Cardiac septum (tissue), 1 donor: ENCODE measurements at regions not wholly inside any gene's neighbourhood (a gene's known extent, or its start where the extent isn't known, plus 50 kb on each side); places are given as distances from the start of the nearest gene placed in this dataset.
"Not testable (repeated sequence)": the region's sequence is repeated elsewhere in the genome, so short reads cannot be mapped to it uniquely, and the experiment has no call there.

Experiments used
- DNase-seq: peaks from one replicate; pipeline ENCODE4 v3.0.0-alpha.2; 2020; ENCODE audit warnings: low spot score
- intact Hi-C: fragments of 100-400 bp; cut with DNase I; formaldehyde crosslinking; loops from one replicate; pipeline ENCODE4 v1.14.0; 2022
- donor health status: DM: no; HTN: no; CAD: no.

DNA sequence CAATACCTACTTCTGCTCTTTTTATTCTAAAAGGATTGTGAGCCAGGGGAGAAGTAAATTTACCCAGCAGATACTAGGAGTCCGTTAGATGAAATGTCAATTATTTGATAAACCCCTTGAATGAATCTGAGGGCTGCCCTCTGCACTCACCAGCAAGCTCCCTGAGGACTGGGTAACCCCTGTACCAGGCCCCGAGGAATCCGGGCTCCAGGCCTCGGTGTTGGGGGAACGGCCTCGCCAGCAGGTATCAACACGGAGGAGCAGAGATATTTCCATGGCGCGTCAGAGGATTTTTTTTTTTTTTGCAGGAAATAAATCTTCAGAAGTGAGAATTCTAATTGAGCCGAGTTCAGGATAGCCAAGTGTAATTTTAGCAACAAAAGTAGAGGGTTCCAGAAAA is 1408.8 kb downstream of the BRD1 start:
- intact Hi-C loops, result no loop called here
- no peak for DNase-seq

DNA sequence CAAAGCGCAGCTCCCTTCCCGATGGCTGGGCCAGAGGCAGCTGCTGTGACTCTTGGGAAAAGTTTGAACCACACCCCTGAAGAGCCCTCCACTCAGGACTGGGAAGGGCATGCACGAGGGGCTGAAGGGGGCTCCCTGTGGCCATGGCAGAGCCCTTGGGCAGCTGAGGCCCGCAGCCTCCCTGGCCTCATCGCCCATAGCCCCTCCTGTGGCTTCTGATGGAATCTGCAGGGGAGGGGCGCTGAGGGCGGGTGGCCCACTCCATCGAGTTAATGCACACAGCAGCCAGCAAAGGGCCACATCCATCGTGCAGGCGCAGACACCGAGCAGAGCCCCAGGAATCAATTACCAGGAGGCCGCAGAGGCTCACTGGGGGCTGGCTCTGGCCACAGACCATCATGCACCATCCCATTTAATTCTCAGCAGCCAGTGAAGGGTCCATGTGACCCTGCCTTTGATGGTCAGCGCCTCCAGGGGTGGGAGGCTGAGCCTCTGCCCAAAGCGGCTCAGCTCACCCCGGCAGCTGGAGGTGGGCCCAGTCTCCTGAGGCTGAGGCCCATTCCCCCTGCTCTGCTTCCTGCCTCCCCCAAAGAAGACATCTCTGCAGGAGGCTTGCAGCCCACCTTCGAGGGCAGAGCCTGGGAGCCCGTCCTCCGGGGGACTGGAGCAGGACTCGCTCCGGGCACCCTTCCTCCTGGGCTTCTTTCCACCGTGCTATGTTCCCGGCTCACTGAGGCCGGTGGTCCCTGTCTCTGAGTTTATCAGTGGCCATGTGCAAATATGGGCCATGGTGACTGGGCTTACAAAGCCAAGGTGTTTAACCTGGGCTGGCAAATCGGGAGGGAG is 1410.2 kb downstream of the BRD1 start:
- intact Hi-C loops, result no loop called here

DNA sequence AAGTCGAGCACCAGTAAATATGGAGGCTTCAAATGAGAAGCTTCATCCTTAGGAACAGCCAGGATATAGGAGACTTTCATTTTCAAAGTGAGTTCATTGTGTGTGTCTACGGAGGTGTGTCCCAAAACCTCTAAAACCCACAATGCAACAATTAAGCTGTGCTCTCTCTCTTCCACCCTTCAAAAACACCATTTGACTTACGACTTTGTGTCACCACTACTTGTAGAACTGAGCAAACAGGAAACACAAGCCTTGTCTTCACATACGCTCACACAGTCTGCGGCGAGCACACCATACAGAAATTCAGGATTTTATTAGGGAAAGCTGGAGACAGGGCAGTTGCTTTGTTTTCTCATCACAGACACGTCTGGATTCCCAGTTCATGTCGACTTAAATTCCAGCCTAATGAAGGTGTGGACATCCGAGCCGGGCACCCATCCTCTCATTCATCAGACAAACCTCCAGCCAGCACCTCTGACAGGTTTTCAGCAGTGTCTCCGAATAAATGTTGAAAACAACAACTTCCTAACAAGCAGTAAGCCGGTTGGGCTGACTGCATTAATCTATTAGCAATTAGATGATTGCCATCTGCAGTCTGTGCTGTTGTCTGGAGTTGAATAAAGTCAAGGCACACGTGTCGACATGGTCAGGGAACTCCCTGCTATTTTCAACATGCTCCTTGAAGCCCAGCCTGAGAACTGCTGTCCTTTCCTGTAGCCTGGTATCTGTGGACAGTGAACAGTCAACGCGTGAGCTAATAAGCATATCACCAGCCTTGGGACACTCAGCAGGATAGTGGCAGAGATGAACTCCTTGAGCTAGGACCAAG is 1411.1 kb downstream of the BRD1 start:
- DNase-seq, result peak; percentile 55
- intact Hi-C loops, result no loop called here

More for the DNA sequence above, 1410.2 kb downstream of the BRD1 start:
- peak; percentile 44 for DNase-seq

DNA sequence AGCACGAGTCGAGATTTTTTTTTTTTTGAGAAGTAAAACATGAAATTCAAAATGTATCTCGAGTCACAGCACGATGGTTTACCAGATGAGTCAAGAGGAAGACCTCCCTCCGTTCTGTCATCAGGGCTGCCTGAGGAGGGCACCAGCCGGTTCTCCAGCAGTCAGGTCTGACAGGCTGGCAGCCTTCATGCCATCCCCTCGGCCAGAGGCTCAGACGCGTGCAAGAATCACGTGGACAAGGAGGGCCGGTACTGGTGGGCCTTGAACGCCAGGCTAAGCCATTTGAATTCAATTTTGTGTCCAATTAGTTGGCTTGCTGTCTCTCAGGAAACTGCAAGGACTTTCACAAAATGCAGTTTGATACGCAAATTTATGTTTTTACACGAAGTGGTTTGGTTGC is 1412.2 kb downstream of the BRD1 start:
- intact Hi-C loops, result no loop called here
- peak; percentile 15 for DNase-seq

DNA sequence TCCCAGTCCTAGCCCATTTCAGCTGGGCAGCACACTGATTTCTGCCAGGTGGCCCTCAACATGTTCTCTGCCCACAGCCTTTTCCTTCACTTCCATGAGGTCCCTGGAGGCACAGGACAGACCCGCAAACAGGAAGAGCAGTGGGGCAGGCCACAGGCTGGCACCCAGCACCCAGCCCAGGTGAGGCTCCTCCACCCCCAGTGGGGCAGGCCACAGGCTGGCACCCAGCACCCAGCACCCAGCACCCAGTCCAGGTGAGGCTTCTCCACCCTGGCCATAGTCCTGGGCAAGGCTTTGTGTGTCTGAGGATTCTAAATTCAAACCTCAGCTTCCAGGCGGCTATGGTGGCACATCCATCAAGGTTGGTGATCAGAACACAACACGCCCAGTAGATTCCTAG is 1413.0 kb downstream of the BRD1 start:
- DNase-seq, result no peak
- intact Hi-C loops, result no loop called here

DNA sequence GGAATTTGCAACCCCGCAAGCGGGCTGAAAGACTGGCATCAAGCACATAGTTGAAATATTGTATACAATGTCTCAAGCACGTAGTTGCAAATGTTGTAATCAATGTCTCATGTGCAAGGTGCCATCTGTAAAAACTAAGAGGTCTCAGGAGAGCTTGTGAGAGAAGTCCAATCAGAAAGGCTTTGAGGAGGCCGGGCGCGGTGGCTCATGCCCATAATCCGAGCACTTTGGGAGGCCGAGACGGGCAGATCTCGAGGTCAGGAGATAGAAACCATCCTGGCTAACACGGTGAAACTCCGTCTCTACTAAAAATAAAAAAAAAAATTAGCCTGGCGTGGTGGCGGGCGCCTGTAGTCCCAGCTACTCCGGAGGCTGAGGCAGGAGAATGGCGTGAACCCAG is 1414.7 kb downstream of the BRD1 start:
- intact Hi-C loops, DNase-seq: not testable (repeated sequence)

DNA sequence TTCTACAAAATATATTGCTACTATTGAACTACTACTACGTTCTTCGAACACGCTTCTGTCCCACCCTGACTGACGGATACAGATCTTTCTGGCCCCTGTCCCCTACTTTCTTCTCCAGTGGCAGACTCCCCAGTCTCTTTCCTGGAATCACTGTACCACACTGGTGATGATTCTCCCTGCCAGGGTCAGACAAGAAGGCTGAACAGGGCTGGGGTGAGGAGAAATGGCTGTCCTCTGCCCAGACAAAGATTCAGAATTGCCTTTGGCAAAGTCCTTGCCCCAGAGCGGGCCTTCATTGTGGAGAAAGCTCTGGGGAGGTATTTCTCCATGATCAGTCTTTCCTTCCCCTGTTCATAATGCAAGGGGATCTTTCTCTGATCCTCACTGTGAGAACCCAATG is 1417.1 kb downstream of the BRD1 start:
- intact Hi-C loops, result no loop called here
- DNase-seq, result no peak

DNA sequence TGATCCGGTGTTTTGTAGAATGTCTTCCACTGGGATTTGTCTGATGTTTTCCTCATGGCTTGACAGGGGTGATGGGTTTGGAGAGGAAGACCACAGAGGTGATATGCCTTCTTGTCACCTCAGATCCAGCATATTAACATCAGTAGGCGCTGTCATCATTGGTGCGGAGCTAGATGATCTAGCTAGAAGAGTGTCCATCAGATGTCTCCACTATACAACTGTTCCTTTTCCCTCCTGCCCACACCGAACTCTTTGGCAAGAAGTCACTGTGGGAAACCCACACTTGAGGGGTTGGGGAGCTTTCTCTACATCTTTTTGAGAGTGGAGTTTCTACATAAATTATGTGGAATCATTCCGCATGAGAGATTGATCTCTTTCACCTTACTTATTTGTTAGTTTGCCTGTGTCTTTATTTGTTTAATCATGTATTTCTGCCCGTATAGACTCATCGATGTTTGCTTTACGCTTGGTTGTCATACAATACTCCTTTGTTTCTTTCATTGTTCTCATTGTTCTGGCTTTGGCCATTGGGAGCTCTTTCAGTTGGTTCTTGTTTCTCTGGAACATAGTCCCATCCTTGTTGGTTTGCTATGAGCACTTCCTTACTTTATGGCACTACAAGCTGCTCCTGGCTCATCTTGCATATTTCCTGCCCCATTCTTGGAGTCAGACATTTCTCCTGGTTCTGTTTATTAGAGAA is 1420.3 kb downstream of the BRD1 start:
- no peak for DNase-seq
- intact Hi-C loops, result no loop called here

DNA sequence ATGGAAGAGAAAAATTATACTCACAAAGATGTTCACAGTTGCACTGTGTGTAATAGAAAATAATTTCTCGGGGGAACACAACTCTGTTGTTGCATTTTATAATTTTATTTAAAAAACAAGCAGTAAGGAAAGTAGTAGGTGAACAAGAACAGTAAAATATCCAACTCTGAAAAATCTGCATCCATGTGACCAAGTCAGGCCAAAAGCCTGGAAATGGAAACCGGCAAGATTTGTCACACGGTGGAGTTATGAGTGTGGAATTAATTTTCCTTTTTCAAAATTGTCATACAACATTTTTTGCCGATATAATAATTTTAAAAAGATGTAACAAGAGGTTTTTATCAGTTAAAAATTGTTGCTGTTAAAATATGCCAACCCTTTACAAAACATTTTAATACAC is 1421.5 kb downstream of the BRD1 start:
- intact Hi-C loops, result no loop called here
- DNase-seq, result no peak

DNA sequence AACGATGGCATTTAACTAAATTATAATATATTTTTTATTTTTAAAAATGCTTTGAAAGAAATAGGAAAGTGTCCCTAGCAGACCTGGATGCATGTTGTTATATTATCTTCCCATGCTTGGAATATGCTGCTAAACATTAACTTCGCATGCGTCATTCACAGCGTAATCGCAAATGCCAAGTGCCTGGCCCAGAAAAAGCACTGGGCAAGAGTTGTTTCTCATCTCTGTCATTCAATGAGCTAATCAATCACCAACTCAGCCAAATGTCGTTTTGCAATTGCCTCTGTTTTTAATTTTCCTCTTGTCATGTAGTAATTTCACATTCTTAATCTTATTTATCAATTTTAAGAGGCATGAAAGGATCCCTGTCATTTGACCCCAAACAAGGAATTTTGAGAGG is 1421.9 kb downstream of the BRD1 start:
- intact Hi-C loops, result no loop called here
- no peak for DNase-seq

DNA sequence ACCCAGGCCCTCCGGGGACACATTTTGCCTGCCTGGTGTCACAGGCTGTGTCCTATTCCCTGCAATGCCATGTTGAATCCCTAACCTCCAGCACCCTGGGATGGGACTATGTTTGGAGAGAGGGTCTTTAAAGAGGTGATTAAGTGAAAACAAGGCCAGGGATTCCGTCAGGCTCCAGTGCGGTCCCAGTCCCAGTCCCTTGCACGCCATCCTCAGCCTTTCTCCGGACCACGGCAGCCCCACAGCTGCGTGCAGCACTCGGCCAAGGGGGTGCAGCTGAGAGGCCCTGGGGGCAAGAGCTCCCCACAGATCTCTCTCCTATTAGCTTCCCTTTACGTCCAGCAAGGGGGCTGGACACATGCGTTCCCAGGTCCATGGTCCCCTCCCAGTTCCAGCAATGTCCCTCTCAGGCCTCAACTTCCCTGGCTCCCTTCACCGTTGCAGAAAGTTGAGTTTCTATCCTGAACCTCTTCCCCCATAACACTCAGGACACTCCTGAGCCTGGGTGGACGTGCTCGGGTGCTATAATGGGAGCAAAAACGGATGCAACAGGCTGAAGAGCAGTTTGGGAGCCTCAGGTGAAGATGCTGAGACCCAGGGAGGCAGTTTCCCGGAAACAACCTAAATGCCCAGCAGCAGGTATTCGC is 1422.7 kb downstream of the BRD1 start:
- DNase-seq, result no peak
- intact Hi-C loops, result no loop called here

DNA sequence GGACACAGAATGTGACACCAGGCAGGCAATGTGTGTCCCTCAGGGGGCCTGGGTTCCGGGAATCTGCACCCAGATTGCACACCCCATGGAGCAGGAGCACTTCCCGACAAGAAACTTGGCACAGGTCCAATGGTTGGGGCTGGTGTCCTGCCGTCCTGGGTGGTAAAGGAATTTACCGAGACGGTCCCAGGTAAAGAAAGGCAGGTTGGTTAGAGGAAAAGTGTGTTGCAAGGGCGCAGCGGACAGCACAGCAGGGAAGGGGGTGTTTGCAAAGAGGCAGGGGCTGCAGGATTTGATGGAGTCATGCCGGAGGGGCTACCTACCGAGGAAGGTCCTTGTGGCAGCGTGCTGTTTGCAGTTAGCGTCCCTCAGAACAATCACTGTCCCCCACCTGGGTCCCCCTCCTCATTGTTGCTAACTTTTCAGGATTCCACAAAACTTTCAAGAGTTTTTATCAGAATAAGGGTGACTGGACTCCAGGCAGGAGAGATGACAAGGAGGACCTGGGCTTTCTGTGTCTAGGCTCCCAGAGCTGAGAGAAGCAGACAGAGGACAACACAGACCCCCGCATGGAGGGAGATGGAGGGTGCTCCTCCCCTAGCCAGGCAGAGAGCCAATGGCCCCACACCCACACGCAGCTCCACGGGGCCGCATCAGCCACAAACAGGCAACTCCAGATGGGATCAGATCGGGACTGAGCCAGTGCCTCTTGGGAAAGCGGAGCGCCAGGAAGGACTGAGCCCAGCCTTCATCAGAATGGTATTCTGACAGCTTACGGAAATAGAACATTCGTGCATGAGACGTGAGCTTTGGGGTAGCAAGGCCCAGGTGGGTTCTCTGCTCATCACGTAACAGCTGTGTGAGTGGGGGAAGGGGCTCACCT is 1423.9 kb downstream of the BRD1 start:
- DNase-seq, result no peak
- intact Hi-C loops, result no loop called here

DNA sequence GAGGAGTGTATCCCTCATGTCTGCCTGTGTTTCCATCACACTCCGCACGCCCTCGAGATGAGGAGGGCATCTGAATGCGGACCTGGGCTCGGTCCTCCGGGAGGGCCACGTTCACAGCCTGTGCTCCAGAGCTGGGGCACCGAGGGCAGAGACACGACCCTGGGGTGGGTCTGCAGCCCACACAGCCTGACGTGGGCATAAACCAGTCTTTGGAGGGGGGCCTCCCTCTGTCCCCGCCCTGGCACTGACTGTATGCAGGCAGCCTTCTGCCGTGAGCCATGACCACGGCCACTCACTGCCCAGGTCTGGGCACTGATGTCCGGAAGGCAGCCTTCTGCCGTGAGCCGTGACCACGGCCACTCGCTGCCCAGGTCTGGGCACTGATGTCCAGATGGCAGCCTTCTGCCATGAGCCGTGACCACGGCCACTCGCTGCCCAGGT is 1425.1 kb downstream of the BRD1 start:
- intact Hi-C loops, result no loop called here
- DNase-seq, result no peak

DNA sequence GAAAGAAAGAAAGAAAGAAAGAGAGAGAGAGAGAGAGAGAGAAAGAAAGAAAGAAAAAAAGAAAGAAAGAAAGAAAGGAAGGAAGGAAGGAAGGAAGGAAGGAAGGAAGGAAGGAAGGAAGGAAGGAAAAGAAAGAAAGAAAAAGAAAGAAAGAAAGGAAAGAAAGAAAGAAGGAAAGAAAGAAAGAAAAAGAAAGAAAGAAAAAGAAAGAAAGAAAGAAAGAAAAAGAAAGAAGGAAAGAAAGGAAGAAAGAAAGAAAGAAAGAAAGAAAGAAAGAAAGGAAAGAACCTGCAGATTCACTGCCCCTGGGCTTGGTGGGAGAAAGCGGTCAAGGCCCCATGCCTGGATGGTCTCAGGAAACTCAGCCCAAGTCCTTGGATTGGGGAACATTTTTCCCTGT is 1426.2 kb downstream of the BRD1 start:
- intact Hi-C loops, DNase-seq: not testable (repeated sequence)

DNA sequence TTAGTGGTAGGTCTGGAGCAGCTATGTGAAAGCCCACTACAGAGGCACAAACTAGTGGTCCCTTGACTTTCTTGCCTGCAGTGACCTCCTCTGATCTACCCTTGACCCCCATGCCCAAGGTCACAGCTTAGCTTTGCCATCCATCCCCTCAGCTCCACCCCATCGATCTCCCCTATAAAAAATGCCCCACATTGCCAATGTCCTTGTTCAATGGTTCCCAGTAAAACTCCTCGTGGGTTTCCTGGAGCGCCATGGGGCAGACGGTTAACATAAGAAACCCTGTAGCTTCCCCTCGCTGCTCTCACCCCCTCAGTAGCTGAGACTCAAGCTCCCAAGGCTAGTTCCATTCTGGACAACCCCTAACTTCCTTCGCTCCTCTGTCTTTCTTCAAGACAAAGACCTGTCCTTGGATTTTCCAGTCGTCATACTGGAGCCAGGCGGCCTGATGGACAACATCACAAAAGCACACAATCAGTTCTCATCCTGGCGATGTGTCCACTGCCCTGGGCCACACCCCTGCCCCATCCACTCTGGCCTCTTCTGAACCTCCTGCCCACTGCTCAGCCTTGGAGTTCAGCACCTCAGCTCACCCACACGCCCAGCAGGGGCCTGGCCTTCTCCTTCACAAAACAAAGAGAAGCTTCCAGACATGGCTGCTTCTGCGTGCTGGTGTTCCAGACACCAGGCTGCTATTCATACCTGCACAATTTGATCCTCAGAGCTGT is 1429.3 kb downstream of the BRD1 start:
- intact Hi-C loops, result no loop called here
- no peak for DNase-seq

DNA sequence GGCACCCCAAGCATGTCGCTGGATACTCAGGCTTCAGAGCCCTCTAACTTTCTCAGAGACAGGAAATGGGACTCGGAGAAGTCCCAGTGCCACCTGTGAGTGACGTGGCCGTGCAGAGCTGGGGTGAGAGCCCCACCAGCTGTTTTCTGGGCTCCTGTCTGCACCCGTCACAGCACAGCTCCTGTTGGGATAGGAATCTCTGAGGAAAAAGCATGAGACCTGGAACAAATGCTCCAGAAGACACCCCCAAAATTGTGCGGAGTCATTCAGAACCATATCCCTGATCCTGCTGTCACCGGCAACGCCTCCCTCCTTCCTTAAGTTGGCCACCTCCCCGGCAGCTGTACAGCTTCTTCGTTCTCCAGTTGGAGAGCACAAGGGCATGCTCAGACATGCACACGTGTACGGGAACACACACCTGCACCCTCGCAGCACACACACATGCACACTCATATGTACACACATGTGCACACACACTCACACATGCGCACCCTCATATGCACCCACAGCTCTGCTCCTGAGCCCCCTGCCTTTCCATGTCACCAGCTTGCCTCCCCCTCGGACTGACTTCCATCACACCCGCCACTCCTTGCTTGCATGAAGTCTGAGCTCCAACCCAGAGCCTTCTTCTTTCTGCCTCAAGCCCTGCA is 1430.0 kb downstream of the BRD1 start:
- intact Hi-C loops, result no loop called here

DNA sequence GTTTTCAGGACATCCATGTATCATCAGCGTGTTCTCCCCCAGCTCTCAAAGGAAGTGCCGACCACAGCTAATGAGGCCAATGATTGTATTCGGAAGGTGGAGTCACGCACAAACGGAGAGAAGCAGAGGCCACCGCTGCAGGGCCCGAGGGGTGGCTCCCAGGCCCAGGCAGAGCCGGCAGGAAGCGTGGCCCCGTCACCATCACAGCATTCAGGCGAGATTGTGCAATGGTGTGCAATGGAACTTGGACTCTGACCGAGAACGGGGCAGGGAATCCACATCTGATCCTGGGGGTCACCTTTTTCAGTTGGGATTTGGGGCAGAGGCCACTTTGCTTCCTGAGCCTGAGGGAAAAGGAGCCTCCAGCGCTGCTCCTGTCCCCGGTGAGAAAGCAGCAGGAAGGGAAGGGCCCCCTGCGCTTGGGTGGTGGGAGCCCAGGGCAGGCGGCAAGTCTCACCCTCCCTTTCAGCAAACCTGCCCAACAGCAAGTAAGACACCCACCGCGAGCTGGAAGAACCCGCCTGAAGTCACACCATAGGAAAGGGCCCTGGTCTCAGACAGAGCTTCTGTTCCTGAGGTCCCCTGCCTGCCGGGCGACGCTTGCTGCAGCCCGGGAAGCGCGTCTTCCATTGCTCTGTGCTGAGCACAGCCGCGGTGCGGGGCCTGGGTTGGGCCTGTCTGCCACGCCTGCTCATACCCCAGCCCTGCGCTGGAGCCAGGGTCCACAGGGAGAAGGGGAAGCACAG is 1430.7 kb downstream of the BRD1 start:
- DNase-seq, result no peak

More for the DNA sequence above, 1430.0 kb downstream of the BRD1 start:
- DNase-seq, result no peak

More for the DNA sequence above, 1430.7 kb downstream of the BRD1 start:
- intact Hi-C loops, result no loop called here
